ENCODE measurements at regions not wholly inside any gene's neighbourhood (a gene's known extent, or its start where the extent isn't known, plus 50 kb on each side); places are given as distances from the start of the nearest gene placed in this dataset.

DNA sequence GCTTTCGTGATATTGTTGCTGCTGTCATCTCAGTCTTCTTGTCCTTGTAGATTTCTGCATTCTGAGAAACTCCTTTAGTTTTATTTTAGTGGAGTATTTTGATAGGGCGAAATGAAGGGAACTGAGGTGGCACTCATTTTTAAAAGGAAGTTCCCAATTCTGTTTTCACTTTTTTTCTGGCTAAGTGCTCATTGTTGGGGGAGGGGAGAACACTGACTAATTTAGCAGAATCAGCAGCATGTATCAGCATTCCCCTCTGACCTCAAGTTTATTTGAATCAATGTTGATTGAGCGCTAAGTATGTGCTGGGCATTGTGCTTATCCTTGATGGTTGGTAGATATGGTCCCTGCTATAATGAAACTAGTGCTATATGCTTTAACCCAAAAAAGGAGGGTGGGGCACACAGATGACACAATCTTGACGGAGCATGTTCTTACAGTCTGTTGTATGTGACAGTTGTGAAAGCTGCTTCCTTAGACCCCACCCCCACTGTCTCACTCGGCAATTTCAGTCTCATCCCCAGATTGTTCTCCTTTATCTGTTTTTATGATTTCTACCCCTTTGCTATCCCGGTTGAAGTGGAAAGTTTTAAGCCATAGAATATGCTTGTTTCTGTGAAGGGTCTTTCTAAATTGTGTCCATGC lies 262.4 kb downstream of the SOX4 start:
- no peaks in the 10 kb centered on the region for H3K4me1 Mint-ChIP-seq
- H3K9me3 ChIP-seq (ENCODE audit: control insufficient read depth, low read length, poor library complexity, severe bottlenecking), result no peaks in the 10 kb centered on the region
- peaks cover 12% of the 10 kb centered on the region for H3K27me3 Mint-ChIP-seq
- no peaks in the 10 kb centered on the region for H3K36me3 Mint-ChIP-seq (ENCODE audit: low read depth)
- DNase-seq, result no peak
- H3K4me3 Mint-ChIP-seq, result no peak overlapping the region
- no peak overlapping the region for H3K27ac Mint-ChIP-seq
- peak; percentile 27 for ATAC-seq

DNA sequence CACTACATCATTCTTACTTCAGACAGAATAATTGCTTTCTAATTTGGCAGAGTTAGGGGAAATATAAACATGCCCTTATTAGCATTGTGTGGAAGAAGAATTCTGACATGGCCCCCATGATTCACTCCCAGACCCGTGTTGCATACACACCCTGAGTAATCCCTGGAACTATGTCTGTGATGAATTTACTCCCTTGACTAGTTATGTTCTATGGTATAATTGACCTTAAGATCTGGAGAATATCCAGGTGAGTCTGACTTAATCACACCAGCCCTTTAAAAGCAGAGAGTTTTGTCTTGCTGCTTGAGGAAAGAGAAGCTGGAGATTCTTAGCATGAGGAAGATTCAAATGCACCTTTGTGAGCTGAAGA lies 262.9 kb downstream of the SOX4 start:
- DNase-seq (no peak), ATAC-seq (no peak)
- Mint-ChIP-seq H3K27me3 (peaks cover 12% of the 10 kb centered on the region), H3K36me3 (ENCODE audit: low read depth) (no peaks in the 10 kb centered on the region), H3K4me3 (no peak overlapping the region), H3K27ac (no peak overlapping the region), H3K4me1 (no peaks in the 10 kb centered on the region)
- H3K9me3 ChIP-seq (ENCODE audit: control insufficient read depth, low read length, poor library complexity, severe bottlenecking), result no peaks in the 10 kb centered on the region

DNA sequence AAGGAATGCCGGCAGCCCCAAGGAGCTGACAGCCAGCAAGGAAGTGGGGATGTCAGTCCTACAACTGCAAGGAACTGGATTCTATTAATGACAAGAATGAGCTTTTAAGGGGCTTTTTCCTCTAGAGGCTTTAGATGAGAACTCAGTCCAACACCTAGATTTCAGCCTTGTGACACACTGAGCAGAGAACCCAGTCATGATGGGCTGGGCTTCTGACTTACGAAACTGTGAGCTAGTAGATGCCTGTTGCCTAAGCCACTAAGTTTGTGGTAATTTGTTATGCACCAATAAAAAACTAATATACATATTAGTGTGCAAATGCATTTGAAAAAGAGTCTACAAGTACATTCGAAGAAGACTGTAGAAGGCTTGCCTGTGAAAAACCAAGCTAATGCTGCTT lies 263.3 kb downstream of the SOX4 start:
- H3K27ac Mint-ChIP-seq, result no peak overlapping the region
- H3K9me3 ChIP-seq (ENCODE audit: control insufficient read depth, low read length, poor library complexity, severe bottlenecking), result no peaks in the 10 kb centered on the region
- ATAC-seq (no peak), DNase-seq (no peak)
- peaks cover 12% of the 10 kb centered on the region for H3K27me3 Mint-ChIP-seq
- no peak overlapping the region for H3K4me3 Mint-ChIP-seq
- H3K4me1 Mint-ChIP-seq, result no peaks in the 10 kb centered on the region
- H3K36me3 Mint-ChIP-seq (ENCODE audit: low read depth), result no peaks in the 10 kb centered on the region

- Mint-ChIP-seq H3K27me3 (peaks cover 12% of the 10 kb centered on the region), H3K4me3 (no peak overlapping the region), H3K4me1 (no peaks in the 10 kb centered on the region), H3K27ac (no peak overlapping the region), H3K36me3 (ENCODE audit: low read depth) (no peaks in the 10 kb centered on the region)
- ATAC-seq, result no peak
- H3K9me3 ChIP-seq (ENCODE audit: control insufficient read depth, low read length, poor library complexity, severe bottlenecking), result no peaks in the 10 kb centered on the region
- DNase-seq, result no peak
Measured at GRCh38 chr6:21858076-21858475, 264.5 kb downstream of the SOX4 start.

GRCh38 chr6:21859193-21859735 lies 265.7 kb downstream of the SOX4 start:
- no peaks in the 10 kb centered on the region for H3K36me3 Mint-ChIP-seq (ENCODE audit: low read depth)
- H3K27me3 Mint-ChIP-seq, result peaks cover 5% of the 10 kb centered on the region
- no peak overlapping the region for H3K4me3 Mint-ChIP-seq
- no peak overlapping the region for H3K27ac Mint-ChIP-seq
- H3K4me1 Mint-ChIP-seq, result no peaks in the 10 kb centered on the region
- no peak for ATAC-seq
- no peak for DNase-seq
- H3K9me3 ChIP-seq (ENCODE audit: control insufficient read depth, low read length, poor library complexity, severe bottlenecking), result no peaks in the 10 kb centered on the region

DNA sequence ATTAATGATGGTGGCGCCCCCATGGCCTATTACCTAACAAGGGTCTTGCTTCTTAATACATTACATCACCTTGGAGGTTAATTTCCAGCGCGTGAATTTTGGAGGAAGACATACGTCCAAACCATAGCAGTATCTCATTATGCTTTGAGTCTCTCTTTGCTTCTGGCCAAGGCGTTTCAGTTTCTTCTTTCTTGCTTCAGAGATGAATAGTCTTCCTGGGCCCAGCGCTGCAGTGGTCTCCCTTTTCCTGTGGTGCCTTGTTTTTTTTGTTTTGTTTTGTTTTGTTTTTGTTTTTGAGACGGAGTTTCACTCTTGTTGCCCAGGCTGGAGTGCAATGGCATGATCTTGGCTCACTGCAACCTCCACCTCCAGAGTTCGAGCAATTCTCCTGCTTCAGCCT lies 268.4 kb downstream of the SOX4 start:
- H3K27me3 Mint-ChIP-seq, result peaks cover 5% of the 10 kb centered on the region
- DNase-seq (no peak), ATAC-seq (no peak)
- no peak overlapping the region for H3K27ac Mint-ChIP-seq
- H3K36me3 Mint-ChIP-seq (ENCODE audit: low read depth), result no peaks in the 10 kb centered on the region
- H3K4me3 Mint-ChIP-seq, result no peak overlapping the region
- no peaks in the 10 kb centered on the region for H3K9me3 ChIP-seq (ENCODE audit: control insufficient read depth, low read length, poor library complexity, severe bottlenecking)
- no peaks in the 10 kb centered on the region for H3K4me1 Mint-ChIP-seq

DNA sequence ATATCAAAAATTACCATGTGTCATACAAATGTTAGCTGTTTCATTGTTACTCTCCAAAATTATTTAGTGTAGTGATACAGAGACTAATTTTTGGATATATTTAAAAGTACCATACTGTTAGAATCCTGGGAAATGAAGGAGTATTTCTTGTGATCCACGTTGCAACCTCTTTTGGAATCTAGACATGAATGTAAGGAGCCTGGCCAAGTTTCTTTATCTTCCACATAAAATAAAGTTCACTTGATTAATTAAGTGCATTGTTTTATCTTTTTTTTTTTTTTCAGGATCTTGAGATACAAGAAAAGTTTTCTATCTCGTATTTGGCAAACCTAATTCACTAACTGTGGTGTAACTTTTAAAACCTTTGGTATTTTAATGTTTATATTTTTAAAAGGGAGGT lies 270.7 kb downstream of the SOX4 start:
- no peak overlapping the region for H3K27ac Mint-ChIP-seq
- no peaks in the 10 kb centered on the region for H3K9me3 ChIP-seq (ENCODE audit: control insufficient read depth, low read length, poor library complexity, severe bottlenecking)
- H3K36me3 Mint-ChIP-seq (ENCODE audit: low read depth), result no peaks in the 10 kb centered on the region
- no peaks in the 10 kb centered on the region for H3K4me1 Mint-ChIP-seq
- no peak overlapping the region for H3K4me3 Mint-ChIP-seq
- H3K27me3 Mint-ChIP-seq, result peaks cover 4% of the 10 kb centered on the region
- DNase-seq (no peak), ATAC-seq (no peak)

DNA sequence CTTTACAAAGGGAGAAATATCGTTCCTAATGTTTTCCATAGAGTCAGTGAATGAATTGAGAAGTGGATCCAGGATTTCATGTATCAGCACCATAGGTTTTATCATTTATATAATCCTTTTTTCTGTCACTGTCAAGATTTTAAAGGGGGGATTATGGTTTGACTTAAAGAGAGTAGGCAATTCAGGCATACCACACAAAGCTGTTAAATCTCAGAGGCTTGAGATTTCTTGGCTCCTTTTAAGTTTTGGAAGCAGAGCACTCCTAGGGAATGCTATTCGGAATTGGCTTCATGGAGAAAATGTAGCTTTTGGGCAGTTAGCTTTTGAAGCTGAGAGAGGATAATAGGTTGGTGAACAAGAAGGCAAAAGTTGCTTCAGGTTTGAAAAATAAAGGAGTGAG lies 274.7 kb downstream of the SOX4 start:
- H3K27me3 Mint-ChIP-seq, result peaks cover 6% of the 10 kb centered on the region
- ATAC-seq (no peak), DNase-seq (no peak)
- no peak overlapping the region for H3K4me3 Mint-ChIP-seq
- no peaks in the 10 kb centered on the region for H3K9me3 ChIP-seq (ENCODE audit: control insufficient read depth, low read length, poor library complexity, severe bottlenecking)
- H3K36me3 Mint-ChIP-seq (ENCODE audit: low read depth), result no peaks in the 10 kb centered on the region
- no peak overlapping the region for H3K27ac Mint-ChIP-seq
- H3K4me1 Mint-ChIP-seq, result no peaks in the 10 kb centered on the region

- ATAC-seq, result no peak
- no peaks in the 10 kb centered on the region for H3K36me3 Mint-ChIP-seq (ENCODE audit: low read depth)
- H3K27ac Mint-ChIP-seq, result no peak overlapping the region
- no peak for DNase-seq
- H3K4me1 Mint-ChIP-seq, result no peaks in the 10 kb centered on the region
- no peaks in the 10 kb centered on the region for H3K9me3 ChIP-seq (ENCODE audit: control insufficient read depth, low read length, poor library complexity, severe bottlenecking)
- no peak overlapping the region for H3K4me3 Mint-ChIP-seq
- H3K27me3 Mint-ChIP-seq, result peaks cover 6% of the 10 kb centered on the region
Measured at GRCh38 chr6:21869085-21869771, 275.7 kb downstream of the SOX4 start.

- ATAC-seq, result no peak
- H3K27ac Mint-ChIP-seq, result no peak overlapping the region
- no peaks in the 10 kb centered on the region for H3K36me3 Mint-ChIP-seq (ENCODE audit: low read depth)
- no peak overlapping the region for H3K4me3 Mint-ChIP-seq
- H3K9me3 ChIP-seq (ENCODE audit: control insufficient read depth, low read length, poor library complexity, severe bottlenecking), result no peaks in the 10 kb centered on the region
- H3K27me3 Mint-ChIP-seq, result peaks cover 6% of the 10 kb centered on the region
- no peak for DNase-seq
- no peaks in the 10 kb centered on the region for H3K4me1 Mint-ChIP-seq
Measured at GRCh38 chr6:21870076-21870730, 276.7 kb downstream of the SOX4 start.

GRCh38 chr6:21871831-21872230 lies 278.3 kb downstream of the SOX4 start:
- no peak overlapping the region for H3K27ac Mint-ChIP-seq
- no peaks in the 10 kb centered on the region for H3K4me1 Mint-ChIP-seq
- no peak for DNase-seq
- no peaks in the 10 kb centered on the region for H3K9me3 ChIP-seq (ENCODE audit: control insufficient read depth, low read length, poor library complexity, severe bottlenecking)
- H3K4me3 Mint-ChIP-seq, result no peak overlapping the region
- H3K36me3 Mint-ChIP-seq (ENCODE audit: low read depth), result no peaks in the 10 kb centered on the region
- no peak for ATAC-seq
- peaks cover 6% of the 10 kb centered on the region for H3K27me3 Mint-ChIP-seq

DNA sequence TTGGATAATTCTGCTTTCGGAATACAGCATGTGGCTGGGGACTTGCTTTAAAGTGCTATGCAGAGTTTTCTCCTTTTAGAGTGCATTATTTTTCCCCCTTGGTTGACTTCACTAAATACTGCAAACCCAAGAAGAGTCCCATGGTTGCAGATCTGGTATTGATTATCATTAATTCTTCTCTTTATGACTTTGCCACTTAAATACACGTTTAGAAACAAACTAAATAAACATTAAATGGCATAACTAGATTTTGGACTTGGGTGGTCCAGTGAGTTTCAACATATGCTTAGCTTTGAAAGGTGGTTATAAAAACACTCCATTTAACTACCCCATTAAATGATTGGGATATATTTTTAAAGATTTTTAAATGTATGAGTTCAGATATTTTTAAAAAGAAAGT lies 279.2 kb downstream of the SOX4 start:
- no peaks in the 10 kb centered on the region for H3K9me3 ChIP-seq (ENCODE audit: control insufficient read depth, low read length, poor library complexity, severe bottlenecking)
- ATAC-seq (no peak), DNase-seq (no peak)
- H3K4me3 Mint-ChIP-seq, result no peak overlapping the region
- H3K36me3 Mint-ChIP-seq (ENCODE audit: low read depth), result no peaks in the 10 kb centered on the region
- no peaks in the 10 kb centered on the region for H3K4me1 Mint-ChIP-seq
- peaks cover 6% of the 10 kb centered on the region for H3K27me3 Mint-ChIP-seq
- H3K27ac Mint-ChIP-seq, result no peak overlapping the region

DNA sequence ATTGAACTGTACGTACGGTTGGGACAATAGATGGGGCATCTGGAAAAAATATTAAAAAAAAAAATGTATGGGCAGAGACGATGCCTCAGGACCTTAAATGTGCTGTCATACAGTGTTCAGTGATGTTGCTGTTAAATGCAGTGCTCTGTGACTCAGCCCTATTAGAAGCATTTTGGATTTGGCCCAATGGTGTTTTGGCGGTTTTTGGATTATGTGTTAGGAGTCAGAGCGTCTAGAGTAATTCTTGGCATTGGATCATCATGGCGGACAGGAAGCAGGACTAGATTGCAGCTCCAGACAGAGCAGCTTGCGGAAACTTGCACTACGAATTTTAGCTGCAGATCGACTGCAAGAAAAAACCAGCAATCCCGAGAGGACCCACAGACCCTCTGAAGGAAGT lies 280.0 kb downstream of the SOX4 start:
- Mint-ChIP-seq H3K36me3 (ENCODE audit: low read depth) (no peaks in the 10 kb centered on the region), H3K27me3 (peaks cover 6% of the 10 kb centered on the region), H3K27ac (no peak overlapping the region), H3K4me3 (no peak overlapping the region), H3K4me1 (no peaks in the 10 kb centered on the region)
- H3K9me3 ChIP-seq (ENCODE audit: control insufficient read depth, low read length, poor library complexity, severe bottlenecking), result no peaks in the 10 kb centered on the region
- ATAC-seq, result no peak
- no peak for DNase-seq
